Type B pancreatic cell (in vitro differentiated cells): ENCODE measurements at regions not wholly inside any gene's neighbourhood (a gene's known extent, or its start where the extent isn't known, plus 50 kb on each side); places are given as distances from the start of the nearest gene placed in this dataset.

Experiments used
- DNase-seq: peaks from one replicate; pipeline ENCODE4 v3.0.0; 2021; ENCODE audit warnings: mixed read lengths; ENCODE audit not compliant: unreplicated experiment; ENCODE audit errors: extremely low spot score
- H3K27ac Mint-ChIP-seq: 2 replicates; pipeline ENCODE4 v1.8.0; 2021; ENCODE audit warnings: mild to moderate bottlenecking, mixed read lengths
- H3K27me3 Mint-ChIP-seq: 2 replicates; pipeline ENCODE4 v1.8.0; 2021; ENCODE audit warnings: mixed read lengths
- H3K36me3 Mint-ChIP-seq: 2 replicates; pipeline ENCODE4 v1.8.0; 2021; ENCODE audit warnings: mixed read lengths
- H3K4me1 Mint-ChIP-seq: one replicate; pipeline ENCODE4 v1.8.0; 2021; ENCODE audit warnings: mixed read lengths; ENCODE audit not compliant: unreplicated experiment
- H3K4me3 Mint-ChIP-seq: 2 replicates; pipeline ENCODE4 v1.8.0; 2021; ENCODE audit warnings: mild to moderate bottlenecking, mixed read lengths
- H3K9me3 Mint-ChIP-seq: 2 replicates; pipeline ENCODE4 v1.8.0; 2021; ENCODE audit warnings: mixed read lengths
- TF ChIP-seq, protein P1 (sequence below): fragments of 200-600 bp; sonication (generic); conservative IDR thresholded peaks from 2 replicates; pipeline ENCODE4 v1.5.0; 2021; ENCODE audit warnings: antibody characterized with exemption, mild to moderate bottlenecking

DNA sequence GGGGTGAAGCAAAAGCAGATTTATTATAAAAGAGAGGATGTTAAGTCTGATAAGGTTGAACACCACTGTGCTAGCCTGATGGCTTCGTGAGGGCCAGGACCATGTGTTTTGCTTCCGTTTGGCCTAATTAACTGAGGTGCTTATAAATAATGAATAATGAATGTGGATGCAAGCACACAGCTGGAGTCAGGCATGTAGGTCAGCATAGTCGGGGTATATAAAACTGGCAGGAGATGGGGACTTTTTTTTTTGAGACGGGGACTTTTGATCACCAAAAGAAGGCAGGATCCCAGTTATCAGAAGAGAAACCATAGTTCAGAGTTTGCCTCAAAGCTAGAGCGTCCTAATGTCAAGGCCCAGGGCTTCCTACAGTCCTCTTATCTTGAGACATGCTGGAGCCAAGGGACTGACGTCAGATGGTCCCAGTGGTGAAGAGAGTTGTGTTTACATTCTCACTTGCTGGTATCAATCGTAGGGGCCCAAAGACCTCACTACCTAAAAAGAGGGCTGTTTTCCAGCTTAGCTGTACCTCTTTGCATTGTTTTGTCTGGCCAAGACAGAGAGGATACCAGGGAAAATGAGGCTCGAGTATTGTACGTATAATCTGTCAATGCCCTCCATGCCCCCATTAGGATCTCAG, 50.4 kb downstream of the RTL9 start:
- Mint-ChIP-seq H3K9me3 (no peaks in the 10 kb centered on the region), H3K4me3 (no peak overlapping the region), H3K27me3 (peaks cover 4% of the 10 kb centered on the region), H3K4me1 (peaks cover 31% of the 10 kb centered on the region), H3K36me3 (no peaks in the 10 kb centered on the region), H3K27ac (no peak overlapping the region)
- DNase-seq, result no peak
- TF ChIP-seq, protein P1, sequence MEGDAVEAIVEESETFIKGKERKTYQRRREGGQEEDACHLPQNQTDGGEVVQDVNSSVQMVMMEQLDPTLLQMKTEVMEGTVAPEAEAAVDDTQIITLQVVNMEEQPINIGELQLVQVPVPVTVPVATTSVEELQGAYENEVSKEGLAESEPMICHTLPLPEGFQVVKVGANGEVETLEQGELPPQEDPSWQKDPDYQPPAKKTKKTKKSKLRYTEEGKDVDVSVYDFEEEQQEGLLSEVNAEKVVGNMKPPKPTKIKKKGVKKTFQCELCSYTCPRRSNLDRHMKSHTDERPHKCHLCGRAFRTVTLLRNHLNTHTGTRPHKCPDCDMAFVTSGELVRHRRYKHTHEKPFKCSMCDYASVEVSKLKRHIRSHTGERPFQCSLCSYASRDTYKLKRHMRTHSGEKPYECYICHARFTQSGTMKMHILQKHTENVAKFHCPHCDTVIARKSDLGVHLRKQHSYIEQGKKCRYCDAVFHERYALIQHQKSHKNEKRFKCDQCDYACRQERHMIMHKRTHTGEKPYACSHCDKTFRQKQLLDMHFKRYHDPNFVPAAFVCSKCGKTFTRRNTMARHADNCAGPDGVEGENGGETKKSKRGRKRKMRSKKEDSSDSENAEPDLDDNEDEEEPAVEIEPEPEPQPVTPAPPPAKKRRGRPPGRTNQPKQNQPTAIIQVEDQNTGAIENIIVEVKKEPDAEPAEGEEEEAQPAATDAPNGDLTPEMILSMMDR, result no peak

DNA sequence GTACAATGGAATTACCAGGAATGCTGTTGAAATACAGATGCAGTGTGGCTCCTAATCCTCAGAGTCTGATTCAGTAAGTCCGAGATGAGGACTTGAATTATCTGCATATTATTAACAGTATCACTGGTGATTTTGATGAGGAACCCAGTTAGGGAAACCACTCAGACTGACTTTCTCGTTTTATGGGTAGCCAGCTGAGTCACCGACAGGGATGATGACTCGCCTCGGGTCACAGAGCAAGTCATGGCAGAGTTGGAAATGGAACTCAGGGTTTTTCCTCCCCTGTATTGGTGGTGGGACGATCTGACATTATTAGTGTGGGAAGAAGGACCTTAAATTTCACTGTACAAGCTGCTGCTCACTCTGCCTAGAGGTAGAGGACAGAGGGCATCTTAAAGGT, 51.3 kb downstream of the RTL9 start:
- Mint-ChIP-seq H3K4me1 (peaks cover 30% of the 10 kb centered on the region), H3K4me3 (no peak overlapping the region), H3K27me3 (peaks cover 4% of the 10 kb centered on the region), H3K9me3 (no peaks in the 10 kb centered on the region), H3K27ac (no peak overlapping the region), H3K36me3 (no peaks in the 10 kb centered on the region)
- no peak for DNase-seq
- TF ChIP-seq, protein P1, result no peak

DNA sequence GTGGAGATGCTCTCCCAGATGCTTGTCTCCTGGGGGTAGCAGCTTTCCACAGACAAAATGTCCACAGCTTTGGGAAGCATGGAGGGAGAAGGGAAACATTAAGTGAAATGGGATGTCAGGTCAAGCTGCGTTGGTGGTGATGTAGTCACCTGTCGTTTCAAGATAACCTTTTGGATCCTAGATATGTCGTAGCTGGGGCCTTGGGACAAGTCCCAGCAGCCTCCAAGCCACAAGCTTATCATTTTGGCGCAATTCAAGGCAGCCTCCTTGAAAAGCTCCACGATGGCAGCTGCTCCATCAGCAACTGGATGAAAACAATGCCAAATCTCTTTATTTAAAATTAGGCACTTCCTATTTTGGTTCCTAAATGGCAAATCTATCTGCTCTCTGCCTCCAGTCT, 52.0 kb downstream of the RTL9 start:
- no peak overlapping the region for H3K27ac Mint-ChIP-seq
- H3K4me1 Mint-ChIP-seq, result peaks cover 36% of the 10 kb centered on the region
- no peaks in the 10 kb centered on the region for H3K36me3 Mint-ChIP-seq
- H3K9me3 Mint-ChIP-seq, result no peaks in the 10 kb centered on the region
- no peak overlapping the region for H3K4me3 Mint-ChIP-seq
- TF ChIP-seq, protein P1, result no peak
- DNase-seq, result no peak
- H3K27me3 Mint-ChIP-seq, result peaks cover 4% of the 10 kb centered on the region

DNA sequence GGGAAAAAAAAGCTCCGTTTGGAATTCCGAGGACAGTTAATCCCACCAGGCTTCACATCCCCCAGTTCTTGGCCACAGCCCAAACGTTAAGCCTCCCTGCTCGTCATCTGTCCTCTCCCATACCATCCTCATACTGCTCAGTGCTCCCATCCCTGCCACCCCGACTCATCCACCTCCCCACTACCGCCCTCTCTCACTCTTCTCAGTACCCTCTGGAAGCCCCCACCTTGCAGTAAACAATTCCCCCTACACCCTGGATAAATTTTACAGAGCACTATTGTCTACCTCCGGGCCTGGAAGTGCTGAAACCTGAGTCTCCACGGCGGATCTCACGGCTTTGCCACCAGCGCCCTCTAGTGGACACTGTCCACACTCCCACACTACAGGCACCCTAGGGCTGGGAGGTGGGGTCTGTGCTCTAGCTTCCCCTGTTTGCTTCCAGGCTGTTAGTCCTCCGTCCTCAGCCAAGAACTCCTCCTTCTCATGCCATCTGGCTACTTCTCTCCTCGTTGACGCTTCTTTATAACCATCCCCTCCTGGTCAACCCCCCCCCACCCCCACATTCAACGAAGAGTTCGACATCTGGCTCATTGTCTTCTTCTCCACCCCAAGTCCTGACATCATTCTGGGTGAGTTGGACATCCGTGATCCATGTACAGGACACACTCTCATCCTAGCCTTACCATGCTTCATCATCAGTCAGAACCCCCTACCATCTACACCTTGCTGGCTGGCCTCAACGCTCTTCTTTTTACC, 54.5 kb downstream of the RTL9 start:
- Mint-ChIP-seq H3K36me3 (no peaks in the 10 kb centered on the region), H3K4me3 (peak overlapping the region; percentile 66), H3K27me3 (peaks cover 4% of the 10 kb centered on the region), H3K4me1 (peaks cover 39% of the 10 kb centered on the region), H3K9me3 (no peaks in the 10 kb centered on the region), H3K27ac (peak overlapping the region; percentile 65)
- TF ChIP-seq, protein P1, result peak; percentile 95
- peak; percentile 82 for DNase-seq

DNA sequence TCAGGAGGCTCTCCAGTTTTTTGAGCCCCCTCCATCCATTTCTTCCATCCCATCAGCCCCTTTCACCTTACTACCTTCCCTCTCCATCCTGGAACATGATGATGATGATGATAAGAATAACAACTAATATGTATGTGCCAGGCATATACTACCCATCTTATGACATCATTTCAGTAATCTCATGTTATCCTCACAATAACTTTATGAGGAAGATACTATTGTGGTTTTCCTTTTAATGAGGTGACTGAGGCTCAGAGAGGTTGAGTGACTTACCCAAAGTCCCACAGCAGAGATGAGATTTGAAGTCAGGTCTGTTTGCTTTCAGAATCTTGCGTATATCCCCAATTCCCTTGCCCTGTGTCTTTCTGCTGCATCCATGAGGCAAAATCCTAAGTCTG, 55.1 kb downstream of the RTL9 start:
- H3K4me1 Mint-ChIP-seq, result peaks cover 45% of the 10 kb centered on the region
- no peaks in the 10 kb centered on the region for H3K9me3 Mint-ChIP-seq
- H3K36me3 Mint-ChIP-seq, result no peaks in the 10 kb centered on the region

More for the DNA sequence above, 55.1 kb downstream of the RTL9 start:
- DNase-seq, result no peak
- TF ChIP-seq, protein P1, result no peak
- H3K27me3 Mint-ChIP-seq, result peaks cover 4% of the 10 kb centered on the region
- no peak overlapping the region for H3K4me3 Mint-ChIP-seq
- H3K27ac Mint-ChIP-seq, result no peak overlapping the region
